ENCODE measurements at regions not wholly inside any gene's neighbourhood (a gene's known extent, or its start where the extent isn't known, plus 50 kb on each side); places are given as distances from the start of the nearest gene placed in this dataset.

GRCh38 chr9:42388846-42389245, 205.4 kb downstream of the SPATA31A6 start:
- TF ChIP-seq CTCF (conservative IDR thresholded peaks at IDR 0.05; ENCODE audit: low read length) (no peak), EZH2phosphoT487 (IDR thresholded peaks at IDR 0.05; ENCODE audit: borderline replicate concordance, low read depth, low read length) (no peak)

Data from OCI-LY7 (cell line).